ENCODE measurements at regions not wholly inside any gene's neighbourhood (a gene's known extent, or its start where the extent isn't known, plus 50 kb on each side); places are given as distances from the start of the nearest gene placed in this dataset.

DNA sequence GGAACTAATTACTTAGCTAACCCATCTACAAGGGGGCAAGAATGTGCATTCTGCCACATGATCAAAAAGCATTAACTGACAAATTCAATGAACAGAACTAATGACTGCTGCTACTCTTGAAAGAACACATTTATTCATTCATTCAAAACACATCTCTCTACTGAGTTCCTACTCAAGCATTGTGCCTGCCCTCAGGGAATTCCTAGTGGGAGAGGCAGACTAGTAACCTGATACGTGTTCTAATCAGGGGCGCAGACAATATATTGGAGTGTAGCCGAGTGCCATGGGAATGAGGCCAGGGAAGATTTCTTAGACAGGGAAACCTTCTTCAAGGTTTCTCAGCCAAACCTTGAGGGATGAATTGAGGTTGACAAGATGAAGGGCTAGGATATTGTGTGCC lies 56.7 kb upstream of the PAPPA start:
- ChIA-PET POLR2A (no interaction called here), CTCF (interaction anchor here (1.6 kb wide), 1 partner anchor 55 kb away, joined by 3 read pairs; no protein-coding TSS in a partner anchor)
- Histone ChIP-seq H3K9me3 (ENCODE audit: control insufficient read depth, insufficient read depth, low read length) (no peaks in the 10 kb centered on the region), H3K4me3 (ENCODE audit: low read depth, low read length) (no peak overlapping the region), H3K27ac (ENCODE audit: low read depth, low read length) (no peak overlapping the region), H3K27me3 (ENCODE audit: control insufficient read depth, insufficient read depth, low read length) (no peaks in the 10 kb centered on the region)
- DNase-seq (ENCODE audit: low read depth, low spot score), result no peak
- no peak for TF ChIP-seq CTCF (IDR thresholded peaks at IDR 0.05; ENCODE audit: low read depth, low read length)

DNA sequence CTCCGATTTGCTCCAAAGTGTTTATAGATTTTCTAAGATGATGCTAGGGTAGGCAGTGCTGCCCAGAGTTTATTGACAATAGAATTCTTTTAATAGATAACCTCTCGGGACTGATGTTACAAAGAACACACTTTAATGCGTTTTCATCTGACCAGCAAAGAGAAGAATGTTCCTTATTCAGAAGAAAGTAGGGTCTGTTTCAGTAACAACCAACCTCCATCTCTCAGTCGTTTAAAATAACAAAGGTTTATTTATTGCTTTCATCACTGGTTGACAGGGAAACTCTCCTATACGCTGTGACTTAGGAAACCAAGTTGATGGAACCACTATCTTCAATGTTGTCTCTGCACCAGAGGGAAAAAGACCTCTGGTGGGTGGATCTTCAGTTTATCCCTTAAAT lies 55.1 kb upstream of the PAPPA start:
- no peaks in the 10 kb centered on the region for H3K27me3 ChIP-seq (ENCODE audit: control insufficient read depth, insufficient read depth, low read length)
- no peak overlapping the region for H3K4me3 ChIP-seq (ENCODE audit: low read depth, low read length)
- H3K27ac ChIP-seq (ENCODE audit: low read depth, low read length), result no peak overlapping the region
- H3K9me3 ChIP-seq (ENCODE audit: control insufficient read depth, insufficient read depth, low read length), result no peaks in the 10 kb centered on the region
- DNase-seq (ENCODE audit: low read depth, low spot score), result no peak
- CTCF ChIA-PET, result no interaction called here
- TF ChIP-seq CTCF (IDR thresholded peaks at IDR 0.05; ENCODE audit: low read depth, low read length), result no peak
- POLR2A ChIA-PET, result no interaction called here

GRCh38 chr9:116099821-116100220 lies 53.8 kb upstream of the PAPPA start:
- CTCF ChIA-PET, result no interaction called here
- Histone ChIP-seq H3K27me3 (ENCODE audit: control insufficient read depth, insufficient read depth, low read length) (no peaks in the 10 kb centered on the region), H3K27ac (ENCODE audit: low read depth, low read length) (no peak overlapping the region), H3K9me3 (ENCODE audit: control insufficient read depth, insufficient read depth, low read length) (no peaks in the 10 kb centered on the region), H3K4me3 (ENCODE audit: low read depth, low read length) (no peak overlapping the region)
- POLR2A ChIA-PET, result interaction anchor here (1.0 kb wide), 1 partner anchor 12 kb away, joined by 3 read pairs; no protein-coding TSS in a partner anchor
- DNase-seq (ENCODE audit: low read depth, low spot score), result no peak
- TF ChIP-seq CTCF (IDR thresholded peaks at IDR 0.05; ENCODE audit: low read depth, low read length), result no peak

DNA sequence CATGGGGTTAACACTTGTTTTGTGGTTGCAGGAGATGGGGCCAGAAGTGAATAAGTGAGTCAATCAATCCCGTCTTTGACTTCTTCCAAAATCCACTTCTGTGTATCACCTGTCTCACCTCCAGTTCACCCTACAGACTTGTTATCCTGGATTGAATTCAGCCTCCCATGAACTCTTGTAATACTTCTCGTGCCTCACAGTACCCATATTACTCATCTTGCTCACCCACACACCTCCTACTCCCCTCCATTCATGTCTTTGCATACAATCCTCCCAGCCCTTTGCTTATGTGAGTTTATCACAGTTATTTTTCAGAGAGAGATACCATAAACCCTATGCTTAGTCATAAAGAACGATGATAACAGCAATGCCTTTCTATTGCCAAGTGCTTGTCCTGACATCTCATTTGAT lies 52.9 kb upstream of the PAPPA start:
- H3K9me3 ChIP-seq (ENCODE audit: control insufficient read depth, insufficient read depth, low read length), result no peaks in the 10 kb centered on the region
- no peaks in the 10 kb centered on the region for H3K27me3 ChIP-seq (ENCODE audit: control insufficient read depth, insufficient read depth, low read length)
- TF ChIP-seq CTCF (IDR thresholded peaks at IDR 0.05; ENCODE audit: low read depth, low read length), result no peak
- POLR2A ChIA-PET, result no interaction called here
- H3K27ac ChIP-seq (ENCODE audit: low read depth, low read length), result no peak overlapping the region
- CTCF ChIA-PET, result no interaction called here
- no peak overlapping the region for H3K4me3 ChIP-seq (ENCODE audit: low read depth, low read length)
- peak; percentile 54 for DNase-seq (ENCODE audit: low read depth, low spot score)

DNA sequence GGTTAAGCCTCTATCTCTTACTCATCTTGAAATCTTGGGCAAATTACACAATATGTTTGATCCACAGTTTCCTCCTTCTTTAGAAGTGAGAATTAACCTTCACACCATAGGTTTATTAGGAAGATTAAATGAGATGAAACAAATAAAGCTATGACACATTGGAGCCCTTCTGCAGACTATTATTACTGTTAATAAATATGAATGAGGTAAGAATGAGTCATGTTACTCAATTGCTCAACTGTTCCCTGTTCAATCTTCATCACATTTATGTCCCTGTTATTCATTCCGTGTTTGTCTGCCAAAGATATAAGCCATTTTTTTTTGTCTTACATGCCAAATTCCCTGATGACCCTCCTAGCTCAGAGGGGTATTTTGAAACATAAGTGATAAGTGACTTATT lies 52.1 kb upstream of the PAPPA start:
- POLR2A ChIA-PET, result interaction anchor here (1.1 kb wide), 1 partner anchor 53 kb away, joined by 7 read pairs; no protein-coding TSS in a partner anchor
- H3K27ac ChIP-seq (ENCODE audit: low read depth, low read length), result no peak overlapping the region
- no peak for DNase-seq (ENCODE audit: low read depth, low spot score)

More for the DNA sequence above, 52.1 kb upstream of the PAPPA start:
- TF ChIP-seq CTCF (IDR thresholded peaks at IDR 0.05; ENCODE audit: low read depth, low read length), result no peak
- Histone ChIP-seq H3K27me3 (ENCODE audit: control insufficient read depth, insufficient read depth, low read length) (no peaks in the 10 kb centered on the region), H3K4me3 (ENCODE audit: low read depth, low read length) (no peak overlapping the region), H3K9me3 (ENCODE audit: control insufficient read depth, insufficient read depth, low read length) (no peaks in the 10 kb centered on the region)
- CTCF ChIA-PET, result no interaction called here
